ENCODE measurements at regions not wholly inside any gene's neighbourhood (a gene's known extent, or its start where the extent isn't known, plus 50 kb on each side); places are given as distances from the start of the nearest gene placed in this dataset.

- no peak for TF ChIP-seq EP300 (IDR thresholded peaks at IDR 0.05; ENCODE audit: borderline replicate concordance)
- no peak for TF ChIP-seq TAF1 (IDR thresholded peaks at IDR 0.05; ENCODE audit: low read depth)
- TF ChIP-seq YY1 (IDR thresholded peaks at IDR 0.05; ENCODE audit: low read depth), result no peak
- TF ChIP-seq TEAD4 (IDR thresholded peaks at IDR 0.05), result no peak
- TF ChIP-seq NFIC (IDR thresholded peaks at IDR 0.05), result no peak
- TF ChIP-seq MAX (IDR thresholded peaks at IDR 0.05), result no peak
- TF ChIP-seq USF1 (IDR thresholded peaks at IDR 0.05), result no peak
- TF ChIP-seq EGR1 (IDR thresholded peaks at IDR 0.05), result no peak
- TF ChIP-seq ZBTB7A (IDR thresholded peaks at IDR 0.05; ENCODE audit: low read depth), result no peak
- no peak for TF ChIP-seq CREB1 (IDR thresholded peaks at IDR 0.05; ENCODE audit: low read depth)
These were observed 74.4 kb downstream of the PRL start for GRCh38 chr6:22222469-22222868.
